ENCODE measurements at regions not wholly inside any gene's neighbourhood (a gene's known extent, or its start where the extent isn't known, plus 50 kb on each side); places are given as distances from the start of the nearest gene placed in this dataset.
"Not testable (repeated sequence)": the region's sequence is repeated elsewhere in the genome, so short reads cannot be mapped to it uniquely, and the experiment has no call there.

DNA sequence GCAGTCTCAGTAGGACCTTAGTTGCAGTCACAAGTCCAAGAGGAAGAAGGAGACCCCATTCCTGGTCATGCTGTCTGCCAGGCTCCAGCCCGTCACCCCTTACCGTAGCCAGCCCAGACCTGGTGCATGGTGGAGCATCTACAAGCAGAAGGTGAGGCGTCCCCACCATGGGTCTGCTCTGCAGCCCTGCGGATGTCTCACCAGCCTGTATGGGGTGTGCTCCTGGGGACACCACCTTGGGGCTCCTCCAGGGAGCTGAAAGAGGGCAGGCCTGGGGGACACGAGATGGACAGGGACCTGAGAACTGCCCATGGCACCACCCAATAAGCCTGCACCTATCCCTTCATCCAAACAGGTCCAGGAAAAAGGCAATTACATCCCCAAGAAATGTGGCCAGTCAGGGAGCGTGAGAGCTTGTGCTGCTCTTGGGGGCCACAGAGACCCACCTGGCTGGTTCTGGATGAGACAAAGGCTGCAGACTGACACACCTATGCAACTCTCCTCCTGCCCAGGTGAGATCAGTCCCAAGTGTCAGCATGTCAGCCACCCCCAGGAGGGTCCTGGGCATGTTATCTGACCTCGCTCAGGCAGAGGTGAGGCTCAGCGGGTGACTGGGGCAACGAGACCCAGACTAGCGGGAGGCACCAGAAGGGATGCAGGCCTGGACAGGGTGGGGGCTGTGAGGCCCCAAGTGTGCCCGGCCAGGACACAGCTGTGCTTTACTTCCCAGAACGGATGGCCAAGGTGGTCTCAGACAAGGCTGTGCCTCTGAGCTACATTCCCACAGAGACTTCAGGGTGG lies 84.5 kb upstream of the RET start:
- no peak overlapping the region for H3K4me3 ChIP-seq (ENCODE audit: control insufficient read depth, low read depth, low read length)
- no peak for DNase-seq (ENCODE audit: low read depth)
- TF ChIP-seq, protein P1, sequence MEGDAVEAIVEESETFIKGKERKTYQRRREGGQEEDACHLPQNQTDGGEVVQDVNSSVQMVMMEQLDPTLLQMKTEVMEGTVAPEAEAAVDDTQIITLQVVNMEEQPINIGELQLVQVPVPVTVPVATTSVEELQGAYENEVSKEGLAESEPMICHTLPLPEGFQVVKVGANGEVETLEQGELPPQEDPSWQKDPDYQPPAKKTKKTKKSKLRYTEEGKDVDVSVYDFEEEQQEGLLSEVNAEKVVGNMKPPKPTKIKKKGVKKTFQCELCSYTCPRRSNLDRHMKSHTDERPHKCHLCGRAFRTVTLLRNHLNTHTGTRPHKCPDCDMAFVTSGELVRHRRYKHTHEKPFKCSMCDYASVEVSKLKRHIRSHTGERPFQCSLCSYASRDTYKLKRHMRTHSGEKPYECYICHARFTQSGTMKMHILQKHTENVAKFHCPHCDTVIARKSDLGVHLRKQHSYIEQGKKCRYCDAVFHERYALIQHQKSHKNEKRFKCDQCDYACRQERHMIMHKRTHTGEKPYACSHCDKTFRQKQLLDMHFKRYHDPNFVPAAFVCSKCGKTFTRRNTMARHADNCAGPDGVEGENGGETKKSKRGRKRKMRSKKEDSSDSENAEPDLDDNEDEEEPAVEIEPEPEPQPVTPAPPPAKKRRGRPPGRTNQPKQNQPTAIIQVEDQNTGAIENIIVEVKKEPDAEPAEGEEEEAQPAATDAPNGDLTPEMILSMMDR (IDR thresholded peaks at IDR 0.05; ENCODE audit: control insufficient read depth, insufficient read depth, low read depth, low read length, missing control alignments): no peak

GRCh38 chr10:42992957-42993390 lies 83.9 kb upstream of the RET start:
- DNase-seq (ENCODE audit: low read depth): no peak
- H3K4me3 ChIP-seq (ENCODE audit: control insufficient read depth, low read depth, low read length): no peak overlapping the region
- TF ChIP-seq, protein P1 (IDR thresholded peaks at IDR 0.05; ENCODE audit: control insufficient read depth, insufficient read depth, low read depth, low read length, missing control alignments): no peak

DNA sequence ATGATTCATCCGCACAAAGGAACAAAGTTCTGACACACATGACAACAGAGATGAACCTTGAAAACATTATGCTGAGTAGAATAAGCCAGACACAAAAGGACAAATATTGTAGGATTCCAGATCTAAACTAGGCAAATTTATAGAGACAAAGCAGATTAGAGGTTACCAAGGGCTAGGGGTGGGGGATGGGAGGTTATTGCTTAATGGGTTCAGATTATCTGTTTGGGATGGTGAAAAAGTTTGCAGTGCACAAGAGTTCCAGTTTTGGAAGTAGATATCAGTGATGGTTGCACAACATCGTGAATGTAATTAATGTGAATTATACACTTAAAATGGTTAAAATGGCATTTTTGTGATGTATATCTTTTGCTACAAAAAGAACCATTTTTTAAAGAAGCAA lies 82.0 kb upstream of the RET start:
- H3K4me3 ChIP-seq (ENCODE audit: control insufficient read depth, low read depth, low read length): not testable (repeated sequence)

DNA sequence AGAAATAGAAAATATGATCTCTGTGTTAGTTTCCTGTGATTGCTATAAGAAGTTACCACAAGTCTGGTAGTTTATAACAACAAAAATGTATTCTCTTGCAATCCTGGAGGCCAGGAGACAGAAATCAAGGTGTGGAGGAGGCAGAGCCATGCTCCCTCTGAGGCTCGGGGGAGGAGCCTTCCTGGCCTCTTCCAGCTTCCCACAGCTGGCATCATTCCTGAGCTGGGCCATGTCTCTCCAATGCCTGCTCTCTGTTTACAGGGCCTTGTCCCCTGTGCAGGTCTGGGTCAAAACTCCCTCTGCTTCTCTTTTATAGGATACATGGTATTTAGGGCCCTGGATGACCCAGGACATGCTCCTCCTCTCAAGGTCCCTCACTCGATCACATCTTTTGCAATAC lies 81.3 kb upstream of the RET start:
- H3K4me3 ChIP-seq (ENCODE audit: control insufficient read depth, low read depth, low read length): no peak overlapping the region
- TF ChIP-seq, protein P1 (IDR thresholded peaks at IDR 0.05; ENCODE audit: control insufficient read depth, insufficient read depth, low read depth, low read length, missing control alignments): no peak
- DNase-seq (ENCODE audit: low read depth): no peak

More for the DNA sequence above, 82.0 kb upstream of the RET start:
- DNase-seq (ENCODE audit: low read depth): not testable (repeated sequence)

DNA sequence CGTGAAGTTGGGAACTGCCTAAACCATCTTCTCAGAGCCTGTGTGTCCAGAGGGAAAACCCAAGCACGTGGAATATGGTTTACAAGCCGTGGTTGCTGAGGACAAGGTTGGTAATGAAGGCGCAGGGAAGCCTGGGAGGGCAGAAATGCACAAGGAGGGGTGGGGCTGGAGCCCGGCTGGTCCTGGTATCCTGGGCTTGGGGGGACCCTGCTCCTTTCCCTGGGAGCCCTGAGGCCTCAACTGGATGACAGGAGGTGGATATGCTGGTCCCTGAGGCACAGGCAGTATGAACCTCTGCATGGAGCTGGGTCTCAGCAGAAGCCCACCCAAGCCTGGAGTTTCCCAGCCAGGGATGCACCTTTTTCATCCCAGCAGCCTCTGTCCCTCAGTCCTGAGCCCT lies 80.3 kb upstream of the RET start:
- H3K4me3 ChIP-seq (ENCODE audit: control insufficient read depth, low read depth, low read length): no peak overlapping the region

DNA sequence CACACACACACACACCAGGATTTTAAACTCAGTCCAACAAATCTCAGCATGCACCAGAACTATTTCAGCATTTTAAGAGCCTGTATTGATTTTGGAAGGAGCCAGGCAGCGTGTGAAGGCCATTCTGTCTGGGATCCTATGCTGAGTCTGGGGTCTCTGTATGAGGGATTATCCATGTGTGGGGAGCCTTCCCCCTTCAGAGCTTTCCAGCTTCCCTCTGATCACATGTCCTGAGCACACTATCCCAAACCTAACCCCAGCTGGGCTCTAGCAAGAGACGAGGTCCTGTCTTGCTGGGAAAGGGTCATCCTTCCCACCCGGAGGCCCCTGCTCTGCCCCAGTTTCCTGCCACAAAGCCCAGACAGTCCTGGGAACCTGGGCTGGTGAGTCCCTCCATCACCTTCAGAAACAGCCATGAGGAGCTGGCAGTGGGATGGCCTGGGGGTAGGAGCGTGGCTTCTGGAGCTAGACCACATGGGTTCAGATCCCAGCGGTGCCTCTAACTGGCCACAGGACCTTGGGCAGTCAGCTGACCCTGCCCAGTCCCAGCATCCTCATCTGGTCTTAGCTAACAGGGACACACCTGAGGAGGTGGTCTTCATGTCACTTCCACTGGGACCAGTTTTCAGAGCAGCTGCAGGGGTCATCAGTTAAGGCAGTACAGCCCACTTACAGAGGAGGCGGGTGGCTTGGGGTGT lies 79.6 kb upstream of the RET start:
- DNase-seq (ENCODE audit: low read depth): no peak
- TF ChIP-seq, protein P1 (IDR thresholded peaks at IDR 0.05; ENCODE audit: control insufficient read depth, insufficient read depth, low read depth, low read length, missing control alignments): no peak

More for the DNA sequence above, 80.3 kb upstream of the RET start:
- TF ChIP-seq, protein P1 (IDR thresholded peaks at IDR 0.05; ENCODE audit: control insufficient read depth, insufficient read depth, low read depth, low read length, missing control alignments): no peak
- DNase-seq (ENCODE audit: low read depth): no peak

DNA sequence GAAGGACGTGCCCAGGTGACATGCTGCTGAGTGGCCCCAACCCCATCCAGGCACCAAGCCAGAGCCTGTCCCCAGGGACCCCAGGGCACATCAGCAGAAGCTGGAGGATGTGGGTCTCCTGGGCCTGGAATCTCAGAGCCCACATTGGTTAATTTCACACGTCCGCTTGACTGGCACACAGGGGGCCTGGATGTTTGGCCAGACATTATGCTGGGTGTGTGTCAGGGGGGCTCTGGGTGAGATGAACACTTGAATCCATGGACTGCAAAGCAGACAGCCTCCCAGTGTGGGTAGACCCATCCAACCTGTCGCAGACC lies 79.1 kb upstream of the RET start:
- DNase-seq (ENCODE audit: low read depth): no peak
- TF ChIP-seq, protein P1 (IDR thresholded peaks at IDR 0.05; ENCODE audit: control insufficient read depth, insufficient read depth, low read depth, low read length, missing control alignments): no peak

More for the DNA sequence above, 79.6 kb upstream of the RET start:
- H3K4me3 ChIP-seq (ENCODE audit: control insufficient read depth, low read depth, low read length): no peak overlapping the region

More for the DNA sequence above, 79.1 kb upstream of the RET start:
- H3K4me3 ChIP-seq (ENCODE audit: control insufficient read depth, low read depth, low read length): no peak overlapping the region
